HEK293T (cell line): ENCODE measurements at regions not wholly inside any gene's neighbourhood (a gene's known extent, or its start where the extent isn't known, plus 50 kb on each side); places are given as distances from the start of the nearest gene placed in this dataset.
"Not testable (repeated sequence)": the region's sequence is repeated elsewhere in the genome, so short reads cannot be mapped to it uniquely, and the experiment has no call there.

Experiments
- CTCF ChIA-PET: fragments of 350-600 bp; formaldehyde crosslinking; extraction: SDS; loops from one replicate; lab custom pipeline; 2021; ENCODE audit warnings: antibody characterized with exemption, inconsistent platforms; lab: Yijun Ruan, JAX
- POLR2A ChIA-PET: fragments of 350-600 bp; formaldehyde crosslinking; extraction: SDS; loops from one replicate; lab custom pipeline; 2020; ENCODE audit warnings: antibody characterized with exemption, inconsistent platforms; lab: Yijun Ruan, JAX
- DNase-seq: peaks from one replicate; pipeline ENCODE4 v3.0.0; 2012; ENCODE audit warnings: mixed read lengths; ENCODE audit errors: extremely low spot score
- ARNT ChIP-seq: fragments of 450-650 bp; IDR thresholded peaks from 2 replicates; pipeline ENCODE4 v1.6.1; 2017; ENCODE audit warnings: mild to moderate bottlenecking
- BHLHE40 ChIP-seq: fragments of 450-650 bp; IDR thresholded peaks from 2 replicates; pipeline ENCODE4 v1.6.1; 2016; ENCODE audit warnings: mild to moderate bottlenecking, moderate library complexity, borderline replicate concordance
- CTBP1 ChIP-seq: fragments of 450-650 bp; IDR thresholded peaks from 2 replicates; pipeline ENCODE4 v1.6.1; 2016; ENCODE audit warnings: borderline replicate concordance
- ELF4 ChIP-seq: fragments of 450-650 bp; IDR thresholded peaks from 2 replicates; pipeline ENCODE4 v1.6.1; 2017; ENCODE audit warnings: antibody characterized with exemption
- FOXA1 ChIP-seq: fragments of 450-650 bp; IDR thresholded peaks from 2 replicates; pipeline ENCODE4 v1.6.1; 2016; ENCODE audit warnings: mild to moderate bottlenecking
- FOXK2 ChIP-seq: fragments of 450-650 bp; IDR thresholded peaks from 2 replicates; pipeline ENCODE4 v1.6.1; 2016; ENCODE audit warnings: mild to moderate bottlenecking
- FOXM1 ChIP-seq: fragments of 450-650 bp; IDR thresholded peaks from 2 replicates; pipeline ENCODE4 v1.6.1; 2017; ENCODE audit warnings: mild to moderate bottlenecking, borderline replicate concordance
- HDGF ChIP-seq: fragments of 450-650 bp; IDR thresholded peaks from 2 replicates; pipeline ENCODE4 v1.6.1; 2017; ENCODE audit warnings: antibody characterized with exemption, borderline replicate concordance
- L3MBTL2 ChIP-seq: fragments of 450-650 bp; conservative IDR thresholded peaks from 2 replicates; pipeline ENCODE4 v1.6.1; 2016; ENCODE audit warnings: mild to moderate bottlenecking
- LEF1 ChIP-seq: fragments of 450-650 bp; IDR thresholded peaks from 2 replicates; pipeline ENCODE4 v1.6.1; 2017; ENCODE audit warnings: mild to moderate bottlenecking, borderline replicate concordance
- NFRKB ChIP-seq: fragments of 450-650 bp; IDR thresholded peaks from 2 replicates; pipeline ENCODE4 v1.6.1; 2016; ENCODE audit warnings: mild to moderate bottlenecking, moderate library complexity
- PKNOX1 ChIP-seq: fragments of 450-650 bp; IDR thresholded peaks from 2 replicates; pipeline ENCODE4 v1.6.1; 2016
- SP1 ChIP-seq: fragments of 450-650 bp; IDR thresholded peaks from 2 replicates; pipeline ENCODE4 v1.6.1; 2017
- SUZ12 ChIP-seq: fragments of 450-650 bp; IDR thresholded peaks from 2 replicates; pipeline ENCODE4 v1.6.1; 2016; ENCODE audit warnings: mild to moderate bottlenecking
- TARDBP ChIP-seq: fragments of 450-650 bp; IDR thresholded peaks from 2 replicates; pipeline ENCODE4 v1.6.1; 2016
- ZNF384 ChIP-seq: fragments of 450-650 bp; IDR thresholded peaks from 2 replicates; pipeline ENCODE4 v1.6.1; 2016

GRCh38 chr5:2068531-2068930 is 185.8 kb upstream of the IRX4 start:
- POLR2A ChIA-PET = no interaction called here
- CTCF ChIA-PET = no interaction called here
- no peak for DNase-seq
- TF ChIP-seq ARNT (no peak), FOXA1 (no peak), ELF4 (no peak), NFRKB (no peak), TARDBP (no peak), FOXM1 (no peak), FOXK2 (no peak), SUZ12 (no peak), HDGF (no peak), BHLHE40 (no peak), CTBP1 (no peak), ZNF384 (no peak), SP1 (no peak), PKNOX1 (no peak), LEF1 (no peak), L3MBTL2 (no peak)

GRCh38 chr5:2066373-2066772 is 183.6 kb upstream of the IRX4 start:
- CTCF ChIA-PET = no interaction called here
- POLR2A ChIA-PET = no interaction called here

GRCh38 chr5:2063380-2063779 is 180.7 kb upstream of the IRX4 start:
- CTCF ChIA-PET, POLR2A ChIA-PET, DNase-seq: not testable (repeated sequence)

More at GRCh38 chr5:2066373-2066772, 183.6 kb upstream of the IRX4 start:
- TF ChIP-seq ZNF384 = no peak
- no peak for TF ChIP-seq FOXM1
- no peak; the same call in 1 of the 2 replicates for TF ChIP-seq L3MBTL2
- no peak for TF ChIP-seq TARDBP
- no peak for TF ChIP-seq PKNOX1
- no peak for TF ChIP-seq CTBP1
- TF ChIP-seq HDGF = no peak
- TF ChIP-seq FOXA1 = no peak
- no peak for TF ChIP-seq ARNT
- no peak for TF ChIP-seq BHLHE40
- TF ChIP-seq NFRKB = no peak
- TF ChIP-seq ELF4 = no peak
- no peak for TF ChIP-seq SUZ12
- no peak for TF ChIP-seq FOXK2
- DNase-seq = no peak

- CTCF ChIA-PET = no interaction called here
- no peak for DNase-seq
- TF ChIP-seq TARDBP (no peak), ELF4 (no peak), FOXK2 (no peak), BHLHE40 (no peak), SUZ12 (no peak), L3MBTL2 (no peak), CTBP1 (no peak)
- POLR2A ChIA-PET = no interaction called here
Observed at GRCh38 chr5:2052687-2053086, 170.0 kb upstream of the IRX4 start.

- ChIA-PET POLR2A (no interaction called here), CTCF (no interaction called here)
- TF ChIP-seq FOXM1 = no peak
- DNase-seq = no peak
Observed at GRCh38 chr5:2049876-2050275, 167.2 kb upstream of the IRX4 start.

- ChIA-PET CTCF (no interaction called here), POLR2A (no interaction called here)
- TF ChIP-seq ZNF384 (no peak), FOXA1 (no peak), LEF1 (no peak), FOXM1 (no peak), NFRKB (no peak)
- DNase-seq = no peak
Observed at GRCh38 chr5:2048664-2049063, 165.9 kb upstream of the IRX4 start.

- DNase-seq = no peak
- CTCF ChIA-PET = no interaction called here
- TF ChIP-seq PKNOX1 = no peak
- TF ChIP-seq CTBP1 = no peak
- no peak for TF ChIP-seq LEF1
- no peak for TF ChIP-seq L3MBTL2
- TF ChIP-seq ARNT = no peak
- TF ChIP-seq TARDBP = no peak
- no peak for TF ChIP-seq SP1
- TF ChIP-seq NFRKB = no peak
- TF ChIP-seq BHLHE40 = no peak
- TF ChIP-seq SUZ12 = no peak
- TF ChIP-seq FOXA1 = no peak
- POLR2A ChIA-PET = no interaction called here
Observed at GRCh38 chr5:2047341-2047927, 164.7 kb upstream of the IRX4 start.
